WI38 (cell line): ENCODE measurements at regions not wholly inside any gene's neighbourhood (a gene's known extent, or its start where the extent isn't known, plus 50 kb on each side); places are given as distances from the start of the nearest gene placed in this dataset.

Experiments used
- H3K4me3 ChIP-seq: 2 replicates; pipeline ENCODE4 v1.5.1; 2011; ENCODE audit warnings: low read depth, mild to moderate bottlenecking, control low read depth, low read length
- TF ChIP-seq, protein P1 (sequence below): IDR thresholded peaks from 2 replicates; pipeline ENCODE4 v1.5.1; 2012; ENCODE audit warnings: low read depth, mild to moderate bottlenecking, control low read depth, low read length

- no peak overlapping the region for H3K4me3 ChIP-seq
- TF ChIP-seq, protein P1, sequence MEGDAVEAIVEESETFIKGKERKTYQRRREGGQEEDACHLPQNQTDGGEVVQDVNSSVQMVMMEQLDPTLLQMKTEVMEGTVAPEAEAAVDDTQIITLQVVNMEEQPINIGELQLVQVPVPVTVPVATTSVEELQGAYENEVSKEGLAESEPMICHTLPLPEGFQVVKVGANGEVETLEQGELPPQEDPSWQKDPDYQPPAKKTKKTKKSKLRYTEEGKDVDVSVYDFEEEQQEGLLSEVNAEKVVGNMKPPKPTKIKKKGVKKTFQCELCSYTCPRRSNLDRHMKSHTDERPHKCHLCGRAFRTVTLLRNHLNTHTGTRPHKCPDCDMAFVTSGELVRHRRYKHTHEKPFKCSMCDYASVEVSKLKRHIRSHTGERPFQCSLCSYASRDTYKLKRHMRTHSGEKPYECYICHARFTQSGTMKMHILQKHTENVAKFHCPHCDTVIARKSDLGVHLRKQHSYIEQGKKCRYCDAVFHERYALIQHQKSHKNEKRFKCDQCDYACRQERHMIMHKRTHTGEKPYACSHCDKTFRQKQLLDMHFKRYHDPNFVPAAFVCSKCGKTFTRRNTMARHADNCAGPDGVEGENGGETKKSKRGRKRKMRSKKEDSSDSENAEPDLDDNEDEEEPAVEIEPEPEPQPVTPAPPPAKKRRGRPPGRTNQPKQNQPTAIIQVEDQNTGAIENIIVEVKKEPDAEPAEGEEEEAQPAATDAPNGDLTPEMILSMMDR, result no peak
These were observed 77.9 kb upstream of the DAB2 start for GRCh38 chr5:39502704-39503103.

GRCh38 chr5:39501397-39501796 is 76.6 kb upstream of the DAB2 start:
- H3K4me3 ChIP-seq, result peak overlapping the region; percentile 17
- TF ChIP-seq, protein P1, result no peak

DNA sequence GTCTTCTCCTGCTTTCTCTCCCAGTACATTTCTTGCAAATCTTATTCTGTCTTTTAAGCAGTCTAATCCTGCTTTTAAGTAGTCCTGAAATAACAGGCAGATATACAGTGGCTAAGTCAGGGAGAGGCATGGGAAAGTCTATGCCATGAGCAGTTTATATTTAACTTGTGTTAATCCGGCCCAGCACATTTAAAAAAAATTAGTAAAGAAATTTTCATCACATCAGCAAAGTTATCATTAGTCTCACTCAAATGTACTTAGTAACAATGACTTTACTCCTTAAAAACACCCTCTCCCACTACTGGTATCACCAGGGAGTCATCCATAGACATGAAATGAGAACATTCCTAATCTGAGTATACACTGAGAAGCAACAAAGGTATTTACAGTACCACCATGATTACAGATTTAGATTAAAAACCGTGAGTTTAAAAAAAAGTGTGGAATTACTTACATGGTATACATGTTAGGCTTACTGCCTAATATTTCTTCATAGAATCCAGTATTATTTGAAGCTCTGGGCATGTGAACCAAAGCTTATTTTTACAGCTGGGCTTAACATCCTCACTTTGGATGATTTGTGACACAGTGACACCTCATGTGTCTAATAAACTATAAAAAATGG is 75.9 kb upstream of the DAB2 start:
- no peak overlapping the region for H3K4me3 ChIP-seq
- TF ChIP-seq, protein P1, result no peak

DNA sequence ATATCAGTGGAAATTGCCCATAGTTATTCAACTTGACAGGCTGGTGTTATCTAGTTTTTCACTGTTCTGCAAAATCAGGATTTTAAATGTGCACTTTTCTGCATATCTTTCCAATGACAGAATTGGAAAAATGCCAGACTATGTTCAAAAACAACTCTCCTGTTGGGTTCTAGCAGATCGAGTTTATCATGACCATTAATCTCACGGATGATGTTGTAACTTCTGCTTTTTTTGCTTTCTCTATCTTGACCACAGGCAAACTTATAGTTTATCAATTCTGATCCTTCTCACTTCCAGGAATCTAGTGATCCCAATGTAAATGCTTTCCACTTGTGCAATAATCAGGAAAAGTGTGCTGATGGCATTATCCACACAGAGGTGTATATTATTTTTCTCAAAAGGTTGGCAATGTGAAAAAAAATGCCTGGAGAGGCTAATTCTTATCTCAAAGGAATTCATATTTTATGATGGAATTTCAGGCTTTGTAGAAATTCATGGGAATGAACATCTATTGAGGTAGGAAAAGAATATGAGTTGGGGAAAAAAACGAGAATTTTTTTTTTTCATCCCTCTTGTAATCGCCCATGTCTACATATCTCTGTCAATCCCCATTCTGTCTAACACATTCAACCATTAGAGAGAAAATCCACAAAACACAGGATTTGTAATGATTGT is 73.6 kb upstream of the DAB2 start:
- no peak overlapping the region for H3K4me3 ChIP-seq
- TF ChIP-seq, protein P1, result no peak

GRCh38 chr5:39497322-39497721 is 72.5 kb upstream of the DAB2 start:
- H3K4me3 ChIP-seq, result no peak overlapping the region
- TF ChIP-seq, protein P1, result no peak

- no peak overlapping the region for H3K4me3 ChIP-seq
- TF ChIP-seq, protein P1, result no peak
These were observed 70.4 kb upstream of the DAB2 start for GRCh38 chr5:39495227-39495626.

GRCh38 chr5:39494534-39494933 is 69.8 kb upstream of the DAB2 start:
- TF ChIP-seq, protein P1, result no peak
- no peak overlapping the region for H3K4me3 ChIP-seq
